ENCODE measurements at regions not wholly inside any gene's neighbourhood (a gene's known extent, or its start where the extent isn't known, plus 50 kb on each side); places are given as distances from the start of the nearest gene placed in this dataset.

DNA sequence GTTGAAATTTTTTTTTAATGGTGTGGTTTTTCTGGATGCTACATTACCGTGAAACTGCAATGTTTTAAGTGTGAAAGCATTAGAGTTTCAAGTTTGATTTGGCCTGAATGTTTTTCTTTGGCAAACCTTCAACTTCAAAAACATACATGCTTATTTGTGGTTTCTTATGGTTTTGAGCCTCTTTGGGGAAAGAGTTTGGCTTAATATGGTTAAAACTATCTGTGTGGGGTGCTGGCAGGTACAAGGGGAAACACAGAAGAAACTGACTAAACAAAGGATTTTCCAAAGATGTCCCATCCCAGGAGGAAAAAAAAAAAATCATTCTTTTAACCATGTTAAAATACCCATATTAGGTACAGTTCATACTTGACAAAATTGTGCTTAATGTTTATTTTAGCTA lies 121.1 kb downstream of the HGF start:
- no peak for DNase-seq (ENCODE audit: low read depth in 2 of 3, low spot score in 1 of 3)

DNA sequence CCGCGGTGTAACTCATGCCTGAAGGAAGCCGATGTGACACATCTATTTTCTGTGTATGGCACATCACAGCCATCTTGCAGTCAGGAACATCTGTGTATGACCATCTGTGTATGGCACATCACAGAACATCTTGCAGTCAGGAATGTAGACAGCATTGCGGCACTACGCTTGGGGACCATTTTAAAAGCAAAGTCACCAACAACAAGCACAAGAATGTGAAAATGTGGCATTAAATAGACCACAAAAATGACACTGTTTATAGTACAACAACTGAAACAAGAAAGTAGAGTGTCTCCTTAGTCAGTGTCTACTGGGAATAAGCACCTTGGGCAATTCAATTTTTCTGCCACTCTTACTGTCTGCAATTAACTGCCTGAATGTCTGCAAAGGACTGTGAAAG lies 124.4 kb downstream of the HGF start:
- DNase-seq (ENCODE audit: low read depth in 2 of 3, low spot score in 1 of 3), result no peak

DNA sequence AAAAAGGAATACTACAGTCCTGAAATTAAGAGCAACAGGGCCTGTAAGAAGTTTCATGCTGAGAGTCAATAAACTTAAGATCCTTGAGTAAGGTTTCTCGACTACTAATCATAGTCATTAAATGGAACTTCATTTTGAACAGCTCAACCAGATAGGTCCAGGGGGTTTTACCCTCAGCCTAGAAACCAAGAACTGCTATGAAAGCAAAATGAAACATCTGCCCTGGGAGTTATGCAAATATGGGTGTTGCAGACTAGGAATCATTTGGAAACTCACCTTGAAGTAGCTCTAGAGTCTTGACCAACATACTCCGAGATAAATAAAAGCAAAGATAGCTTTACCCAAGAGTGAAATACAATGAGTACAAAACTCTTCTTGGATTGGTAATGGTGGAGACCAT lies 128.0 kb downstream of the HGF start:
- no peak for DNase-seq (ENCODE audit: low read depth in 2 of 3, low spot score in 1 of 3)

DNA sequence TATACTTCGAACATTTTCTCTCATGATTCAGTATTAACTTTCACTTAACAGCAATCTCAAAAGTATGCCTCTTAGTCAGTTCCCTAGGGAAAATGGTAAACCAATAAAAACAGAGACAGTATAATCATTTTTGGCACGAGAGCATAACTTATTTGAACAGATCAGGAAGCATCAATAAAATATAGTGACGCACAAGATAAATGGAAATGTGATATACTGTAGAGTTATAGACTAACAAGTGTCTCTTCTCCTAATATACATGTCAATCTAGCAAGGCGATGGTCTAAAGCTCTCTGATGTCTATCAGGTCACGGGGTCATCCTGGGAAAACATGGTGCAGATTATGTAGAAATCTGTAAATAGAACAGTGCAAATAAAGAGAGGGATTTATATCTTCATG lies 131.6 kb downstream of the HGF start:
- no peak for DNase-seq (ENCODE audit: low read depth in 2 of 3, low spot score in 1 of 3)

DNA sequence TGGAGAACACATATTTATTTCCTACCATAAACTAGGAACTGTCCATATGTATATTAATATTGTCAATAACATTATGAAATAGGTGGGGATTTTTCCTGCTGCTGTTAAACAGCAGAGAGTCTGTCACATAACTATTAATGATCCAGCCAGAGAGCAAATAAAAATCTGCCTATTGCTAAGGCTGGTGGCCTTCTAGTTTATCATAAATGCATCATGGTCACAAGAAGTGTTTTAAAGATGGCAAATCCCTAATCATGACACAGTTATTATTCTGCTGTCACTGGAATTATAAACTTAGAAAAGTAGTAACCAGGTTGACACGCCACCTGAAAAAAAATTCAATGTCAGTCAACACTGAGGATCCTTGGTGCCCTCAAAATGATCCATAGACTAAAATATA lies 132.3 kb downstream of the HGF start:
- DNase-seq (ENCODE audit: low read depth in 2 of 3, low spot score in 1 of 3), result no peak

DNA sequence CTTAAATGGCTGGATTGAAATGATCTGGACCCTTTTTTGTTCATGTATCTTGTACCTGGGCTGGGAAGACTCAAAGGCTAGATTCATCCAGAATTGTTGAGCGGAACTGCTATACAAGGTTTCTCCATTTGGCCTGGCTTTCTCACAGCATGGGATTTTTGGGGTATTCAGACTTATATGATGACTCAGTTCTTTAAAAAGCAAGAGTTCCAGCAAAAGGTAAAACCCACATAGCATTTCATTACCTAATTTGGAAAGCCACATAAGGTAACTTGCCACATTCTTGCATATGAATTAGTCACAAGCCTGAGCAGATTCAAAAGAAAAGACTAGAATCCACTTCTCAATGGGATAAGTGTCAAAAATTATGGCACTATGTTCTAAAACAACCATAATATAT lies 137.4 kb downstream of the HGF start:
- DNase-seq (ENCODE audit: low read depth in 2 of 3, low spot score in 1 of 3), result no peak

DNA sequence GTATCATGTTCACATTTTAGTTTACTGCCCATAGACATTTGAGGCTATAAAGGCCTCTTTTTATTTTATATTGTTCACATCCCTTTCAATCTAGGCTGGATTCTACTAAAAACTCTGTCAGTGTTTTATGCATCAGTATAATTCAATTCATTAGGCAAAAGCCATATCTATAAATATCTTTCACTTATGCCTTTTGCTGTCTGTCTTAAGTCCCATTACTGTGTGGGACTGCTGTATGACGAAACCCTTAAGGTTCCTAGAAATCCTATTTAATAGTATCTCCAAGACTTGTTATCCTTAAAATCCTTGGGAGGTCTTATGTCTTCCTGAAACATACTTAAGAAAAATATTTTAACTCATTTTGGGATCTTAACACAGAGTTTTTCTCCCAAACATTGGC lies 139.2 kb downstream of the HGF start:
- no peak for DNase-seq (ENCODE audit: low read depth in 2 of 3, low spot score in 1 of 3)

DNA sequence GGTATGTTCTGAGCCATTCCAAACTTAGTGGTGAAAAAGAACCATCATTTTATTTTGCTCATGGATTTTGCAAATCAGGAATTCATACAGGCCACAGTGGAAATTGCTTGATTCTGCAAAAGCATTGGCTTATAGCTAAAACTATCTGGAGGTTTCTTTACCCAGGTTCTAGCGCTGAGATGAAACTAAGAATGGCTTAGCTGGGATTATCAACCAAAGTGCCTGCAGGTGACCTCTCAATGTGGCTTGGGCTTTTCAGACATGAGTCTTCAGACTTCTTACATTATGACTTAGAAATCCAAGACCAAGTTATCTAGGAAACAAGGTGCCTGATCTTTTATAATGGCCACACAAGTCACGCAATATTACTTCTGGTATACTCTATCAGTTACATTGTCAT lies 140.1 kb downstream of the HGF start:
- no peak for DNase-seq (ENCODE audit: low read depth in 2 of 3, low spot score in 1 of 3)

DNA sequence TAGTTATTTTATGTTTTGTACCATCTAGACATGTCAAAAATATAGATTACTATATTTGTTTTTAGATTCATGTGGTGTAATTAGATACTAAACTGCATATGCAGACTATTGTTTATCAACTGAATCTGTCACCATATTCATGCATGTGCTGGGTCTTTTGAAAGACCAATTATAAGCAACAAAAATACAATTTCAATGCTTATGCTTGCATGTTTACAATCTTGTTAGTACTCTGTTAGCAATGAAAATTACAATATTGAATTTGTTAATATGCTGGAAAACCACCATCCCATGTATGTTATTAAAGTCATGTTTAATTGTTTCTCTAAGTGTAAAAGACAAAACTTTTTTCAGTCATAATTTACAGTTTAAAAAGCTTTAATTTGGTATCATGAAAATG lies 140.9 kb downstream of the HGF start:
- no peak for DNase-seq (ENCODE audit: low read depth in 2 of 3, low spot score in 1 of 3)

DNA sequence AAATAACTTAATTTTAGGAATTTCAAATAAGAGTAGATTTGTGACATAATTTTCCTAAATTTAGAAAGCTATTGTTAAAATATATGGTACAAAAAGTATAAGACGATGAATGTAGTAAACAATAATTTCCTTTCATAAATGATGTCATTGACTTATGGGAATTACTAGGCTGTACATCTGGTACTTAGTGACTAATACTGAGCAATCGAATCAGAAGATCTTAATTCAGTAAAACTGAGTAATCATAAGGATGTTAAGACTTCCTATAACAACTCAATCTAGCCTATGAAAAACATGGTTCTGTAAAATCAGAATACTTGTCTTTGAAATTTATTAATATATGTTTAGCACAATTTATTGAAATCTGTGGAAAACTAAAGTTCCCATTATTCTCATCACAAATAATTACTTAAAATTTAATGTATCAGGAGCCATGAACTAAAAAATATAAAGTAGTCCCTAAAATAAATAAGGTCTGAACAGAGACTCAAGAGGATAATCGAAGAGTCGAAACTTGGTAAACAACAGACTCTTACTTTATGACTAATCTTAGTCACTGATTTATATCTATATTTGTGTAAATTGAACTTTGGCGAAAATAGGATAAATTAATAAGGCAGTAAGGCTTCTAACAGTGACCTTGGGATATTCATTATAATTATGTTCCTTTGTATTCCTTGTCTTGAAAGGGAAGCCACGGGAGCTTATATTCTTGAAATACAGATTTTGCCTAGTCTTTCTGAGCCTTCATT lies 142.1 kb downstream of the HGF start:
- DNase-seq (ENCODE audit: low read depth in 2 of 3, low spot score in 1 of 3), result no peak

DNA sequence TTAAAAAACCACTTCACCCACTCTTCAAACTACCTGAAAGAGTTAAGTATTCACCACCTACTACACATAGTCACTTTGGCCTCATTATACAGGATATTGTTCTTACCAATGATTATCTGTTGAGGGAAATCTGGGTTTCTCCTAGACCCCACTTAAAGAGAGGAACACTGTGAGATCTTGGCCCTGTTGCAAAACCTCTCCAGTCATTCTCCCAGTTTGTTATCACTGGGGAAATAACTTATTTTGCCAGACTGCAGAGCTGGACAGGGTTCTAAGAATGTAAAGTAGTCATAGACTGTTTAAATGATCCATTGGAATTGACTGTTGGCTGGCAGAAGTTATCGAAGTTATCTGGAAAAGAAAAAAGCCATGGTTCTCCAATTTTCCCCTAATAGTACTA lies 143.8 kb downstream of the HGF start:
- DNase-seq (ENCODE audit: low read depth in 2 of 3, low spot score in 1 of 3), result no peak

DNA sequence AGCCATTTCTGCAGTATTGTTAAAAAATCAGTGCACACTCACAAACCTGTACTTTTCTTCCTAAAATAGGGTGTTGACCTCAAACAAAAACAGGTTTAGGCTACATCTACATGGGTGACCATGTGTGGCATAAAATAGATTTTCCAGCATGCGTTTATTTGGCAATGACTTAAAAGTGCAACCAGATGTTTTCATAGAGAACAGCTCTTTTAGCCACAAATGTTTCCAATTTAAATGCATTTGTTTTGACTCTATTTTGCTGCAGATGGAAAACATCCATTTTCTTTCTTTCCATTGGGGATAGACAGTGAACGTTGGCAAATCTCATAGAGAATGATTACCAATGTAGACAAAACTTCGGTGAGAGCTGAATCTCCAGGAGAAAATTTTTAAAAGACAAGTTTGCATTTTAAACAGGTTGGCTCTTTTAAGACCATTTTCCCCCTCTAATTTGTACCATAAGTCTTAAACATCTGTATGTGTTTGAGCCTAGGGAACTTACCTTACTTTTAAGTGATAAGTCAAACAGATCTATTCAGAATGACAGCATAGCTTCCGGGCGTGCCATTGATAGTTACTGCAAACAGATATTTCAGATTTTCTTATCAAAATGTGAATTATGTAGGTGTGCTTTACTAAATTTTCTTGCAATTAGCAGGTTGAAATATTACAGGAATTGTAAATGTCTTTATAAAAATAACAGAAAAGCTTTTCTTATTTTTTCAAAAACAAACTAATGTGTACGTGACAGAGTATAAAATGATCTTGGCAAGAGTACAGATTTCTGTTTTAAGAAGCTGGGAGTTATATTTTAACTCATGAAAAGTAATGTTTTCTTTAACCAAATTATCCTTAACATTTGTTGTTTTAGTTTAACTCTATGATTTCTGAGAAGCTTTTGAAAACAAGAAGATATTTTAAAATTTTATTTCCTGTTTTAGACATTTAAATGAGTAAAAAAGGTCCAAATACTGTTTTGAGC lies 144.9 kb downstream of the HGF start:
- DNase-seq (ENCODE audit: low read depth in 2 of 3, low spot score in 1 of 3), result no peak

DNA sequence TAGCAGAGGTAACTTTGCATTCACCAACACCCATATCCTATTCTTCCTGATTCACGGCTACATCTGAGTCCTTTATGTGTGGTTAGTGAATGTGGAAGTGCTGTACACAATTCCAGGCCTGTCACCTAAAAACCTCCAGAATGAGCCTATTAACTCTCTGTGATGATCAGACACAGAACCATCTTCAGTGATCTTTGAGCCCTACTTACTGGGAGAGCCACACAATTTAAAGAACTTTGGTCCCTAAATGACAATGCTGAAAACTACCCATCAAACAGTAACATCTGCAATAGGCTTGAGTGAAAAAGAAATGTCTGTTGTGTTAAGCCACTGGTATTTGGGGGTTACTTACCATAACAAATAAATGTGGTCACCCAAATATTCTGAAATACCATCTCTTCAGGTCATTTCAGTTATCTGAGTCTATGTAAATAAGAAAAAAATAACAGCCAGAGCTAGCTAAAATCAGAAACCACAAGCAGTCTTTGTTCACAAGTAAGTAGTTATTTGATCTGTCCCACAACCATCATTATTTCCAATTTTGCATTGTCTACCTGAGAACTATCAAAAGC lies 145.7 kb downstream of the HGF start:
- DNase-seq (ENCODE audit: low read depth in 2 of 3, low spot score in 1 of 3), result no peak

DNA sequence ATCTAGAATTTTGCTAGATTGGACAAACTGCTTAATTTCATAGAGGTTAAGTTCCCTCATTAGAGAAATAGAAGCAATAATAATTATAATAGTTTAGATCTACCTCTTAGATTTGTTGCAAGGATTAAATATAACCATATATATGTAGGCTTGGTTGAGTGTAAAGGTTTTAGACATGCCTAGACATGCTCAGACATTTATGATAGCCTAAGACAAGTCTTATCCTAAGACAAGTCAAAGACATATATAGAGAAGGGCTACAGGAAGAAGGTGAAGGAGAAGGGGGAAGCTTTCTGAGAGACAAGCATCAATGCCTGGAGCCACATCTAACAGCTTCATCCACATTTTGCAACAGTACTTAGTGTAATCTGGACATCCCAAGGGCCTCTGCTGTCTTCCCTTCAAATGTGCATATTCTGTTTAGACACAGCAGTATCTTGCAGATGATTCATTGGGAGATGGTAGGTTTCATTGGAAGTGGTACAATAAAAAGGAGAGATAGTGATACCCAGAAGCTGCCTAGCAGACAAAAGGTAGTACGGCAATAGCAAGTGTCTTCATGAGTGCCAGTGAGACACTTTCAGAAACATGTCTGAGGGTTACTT lies 146.5 kb downstream of the HGF start:
- no peak for DNase-seq (ENCODE audit: low read depth in 2 of 3, low spot score in 1 of 3)

DNA sequence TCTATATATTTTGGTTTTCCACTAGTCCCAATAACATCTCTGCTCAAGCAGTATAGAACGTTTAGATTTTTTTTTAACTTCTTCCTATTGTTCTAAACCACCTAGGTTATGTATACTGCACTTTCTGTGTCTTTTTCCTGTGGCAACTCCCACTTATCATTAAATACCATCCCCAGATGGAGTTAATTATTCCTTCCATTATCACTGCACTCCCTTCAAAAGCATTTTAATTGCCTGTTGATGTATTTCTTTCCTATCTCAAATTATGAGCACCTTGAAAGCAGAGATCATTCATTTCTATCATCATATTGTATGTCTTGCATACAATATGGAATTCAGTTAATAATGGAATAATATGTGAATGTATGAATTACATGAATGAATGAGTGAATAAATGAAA lies 148.0 kb downstream of the HGF start:
- DNase-seq (ENCODE audit: low read depth in 2 of 3, low spot score in 1 of 3), result no peak

DNA sequence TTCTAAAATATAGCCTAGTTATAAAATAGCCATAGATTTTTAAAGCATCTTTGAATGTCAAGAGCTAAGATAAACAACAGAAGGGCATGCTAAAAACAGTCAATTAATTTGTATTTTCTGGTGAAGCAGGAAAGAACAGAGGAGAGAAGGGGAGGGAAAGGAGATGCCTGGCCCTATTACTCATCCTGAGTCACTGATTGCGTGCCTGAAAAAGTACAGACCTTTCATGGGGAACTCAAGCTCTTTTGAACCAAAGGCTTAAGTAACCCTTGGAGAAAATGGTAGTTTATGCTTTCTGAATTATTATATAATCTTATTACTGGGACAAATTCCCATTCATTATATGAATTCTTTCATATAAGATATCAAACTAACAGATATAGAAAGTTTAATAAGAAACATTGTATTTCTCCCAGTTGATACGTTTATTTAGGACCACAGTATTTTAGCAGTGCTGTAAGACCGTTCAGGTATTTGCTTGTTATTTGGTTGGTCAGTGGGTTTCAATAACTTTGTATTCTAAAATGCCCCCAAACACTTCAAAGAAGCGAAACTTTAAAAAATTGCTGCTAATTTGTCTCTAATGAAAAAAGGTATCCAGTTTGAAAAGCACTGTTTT lies 151.3 kb downstream of the HGF start:
- DNase-seq (ENCODE audit: low read depth in 2 of 3, low spot score in 1 of 3), result no peak

DNA sequence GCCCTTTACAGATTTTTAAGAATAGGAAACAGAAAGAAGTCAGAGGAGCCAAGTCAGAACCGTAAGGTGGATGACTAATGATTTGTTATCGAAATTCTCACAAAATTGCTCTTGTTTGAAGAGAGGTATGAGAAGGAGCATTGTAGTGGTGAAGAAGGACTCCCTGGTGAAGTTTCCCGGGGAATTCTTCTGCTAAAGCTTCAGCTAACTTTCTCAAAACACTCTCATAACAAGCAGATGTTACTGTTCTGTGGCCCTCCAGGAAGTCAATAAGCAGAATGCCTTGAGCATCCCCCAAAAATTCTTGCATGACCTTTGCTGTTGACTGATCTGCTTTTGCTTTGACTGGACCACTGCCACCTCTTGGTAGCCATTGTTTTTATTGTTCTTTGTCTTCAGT lies 152.9 kb downstream of the HGF start:
- DNase-seq (ENCODE audit: low read depth in 2 of 3, low spot score in 1 of 3), result no peak

DNA sequence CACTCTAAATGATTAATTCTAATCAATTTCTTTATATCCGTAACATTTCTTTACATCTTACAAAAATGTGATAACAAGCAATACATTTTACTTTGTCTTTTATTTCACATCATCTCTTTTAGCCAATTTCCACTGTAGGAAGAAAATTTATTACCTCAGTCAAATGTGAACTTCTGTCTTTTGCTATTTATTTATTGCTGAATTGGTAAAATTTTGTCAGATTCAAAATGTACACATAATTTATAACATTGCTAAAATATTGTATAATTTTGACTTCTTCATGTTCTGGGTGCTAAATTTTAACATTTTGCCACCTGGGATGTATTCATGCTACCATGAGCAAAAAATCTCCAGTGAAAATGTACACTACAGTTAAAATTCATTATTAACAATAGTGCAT lies 158.0 kb downstream of the HGF start:
- DNase-seq (ENCODE audit: low read depth in 2 of 3, low spot score in 1 of 3), result no peak

DNA sequence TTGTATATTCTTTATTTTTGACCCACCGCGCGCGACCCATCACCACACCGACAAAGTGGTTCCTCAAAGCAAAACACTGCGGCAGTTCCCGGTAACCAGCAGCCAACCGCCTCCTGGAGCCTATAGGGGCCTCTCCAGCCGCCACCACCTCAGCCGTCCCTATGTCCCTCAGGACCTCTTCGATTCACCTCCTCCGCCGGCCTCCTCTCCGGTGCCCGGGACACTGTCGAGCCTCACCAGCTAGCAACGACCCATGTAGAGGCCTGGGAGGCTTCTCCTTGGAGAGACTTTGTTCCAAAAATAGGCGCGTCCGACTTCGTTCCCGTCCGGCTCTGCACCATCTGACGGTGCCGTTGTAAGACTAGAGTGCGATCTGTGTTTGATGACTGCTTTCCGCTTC lies 158.8 kb downstream of the HGF start:
- DNase-seq (ENCODE audit: low read depth in 2 of 3, low spot score in 1 of 3), result no peak

DNA sequence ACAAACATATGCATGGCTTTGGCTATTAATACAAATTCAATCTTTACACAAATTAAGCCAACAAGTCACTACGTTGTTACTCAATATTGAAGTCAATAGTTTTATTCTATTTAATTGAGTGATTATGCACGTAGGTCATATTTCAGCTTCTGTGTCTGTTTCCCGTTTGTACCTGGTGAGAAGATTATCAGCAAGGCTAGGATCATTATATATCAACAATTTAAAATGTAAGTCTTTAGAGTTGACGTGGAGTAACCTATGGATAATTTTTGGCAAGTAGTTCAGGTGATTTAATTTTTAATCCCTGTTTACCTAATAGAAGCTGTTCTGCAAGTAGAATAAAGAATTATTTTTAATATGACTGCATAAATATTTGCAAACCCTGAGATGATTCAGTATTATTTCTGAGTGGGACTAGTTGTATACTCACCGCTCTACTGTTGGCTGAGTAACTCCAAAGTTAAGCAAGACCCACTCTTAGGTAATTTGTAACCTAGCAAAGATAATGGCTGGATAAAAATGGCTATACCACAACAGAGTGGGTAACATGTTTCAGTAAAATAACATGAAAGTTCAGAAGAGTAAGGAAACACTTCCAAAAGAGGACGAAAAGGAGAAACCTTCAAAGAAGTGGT lies 161.0 kb downstream of the HGF start:
- no peak for DNase-seq (ENCODE audit: low read depth in 2 of 3, low spot score in 1 of 3)

DNA sequence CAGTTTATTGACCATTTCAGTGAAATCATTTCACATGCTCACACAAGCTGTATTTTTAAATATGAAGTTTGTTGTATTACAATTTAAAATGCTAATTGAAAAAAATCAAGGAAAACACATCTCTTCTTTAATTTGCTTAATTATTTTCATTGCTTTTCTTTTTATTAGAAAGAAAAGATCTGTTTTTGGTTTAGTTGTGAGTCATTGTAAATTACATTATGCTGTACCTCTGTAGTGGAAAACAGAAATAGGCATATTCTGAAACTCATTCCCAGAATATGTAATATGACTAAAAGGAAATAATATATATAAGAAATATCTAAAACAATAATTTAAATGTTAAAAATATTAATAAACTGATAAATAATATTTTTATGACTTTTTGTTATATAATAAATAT lies 161.9 kb downstream of the HGF start:
- DNase-seq (ENCODE audit: low read depth in 2 of 3, low spot score in 1 of 3), result no peak
